Activated naive CD4-positive, alpha-beta T cell treated with anti-CD3 and anti-CD28 coated beads, Interleukin-2, amount 10 ng/mL, durations not matched to agents 7 days and 5 days (primary cell): ENCODE measurements at regions not wholly inside any gene's neighbourhood (a gene's known extent, or its start where the extent isn't known, plus 50 kb on each side); places are given as distances from the start of the nearest gene placed in this dataset.

ENCODE experiments used
- CTCF ChIA-PET: fragments of 350-600 bp; sonication (Branson Sonifier 250); formaldehyde crosslinking; loops from one replicate; lab custom pipeline; 2021; ENCODE audit warnings: antibody characterized with exemption; lab: Charles Lee
- DNase-seq: peaks from one replicate; pipeline ENCODE4 v3.0.0-alpha.2; 2020
- H3K27ac Mint-ChIP-seq: one replicate; pipeline ENCODE4 v1.8.0; 2021; ENCODE audit warnings: mild to moderate bottlenecking, moderate library complexity, mixed read lengths
- H3K27me3 Mint-ChIP-seq: one replicate; pipeline ENCODE4 v1.8.0; 2021; ENCODE audit warnings: mild to moderate bottlenecking, mixed read lengths
- H3K36me3 Mint-ChIP-seq: one replicate; pipeline ENCODE4 v1.8.0; 2021; ENCODE audit warnings: mixed read lengths
- H3K4me1 Mint-ChIP-seq: one replicate; pipeline ENCODE4 v1.8.0; 2021; ENCODE audit warnings: mixed read lengths
- H3K4me3 Mint-ChIP-seq: one replicate; pipeline ENCODE4 v1.8.0; 2021; ENCODE audit warnings: mild to moderate bottlenecking, moderate library complexity, mixed read lengths
- H3K9me3 Mint-ChIP-seq: one replicate; pipeline ENCODE4 v1.8.0; 2021; ENCODE audit warnings: mixed read lengths

- Mint-ChIP-seq H3K4me3 (no peak overlapping the region), H3K27me3 (peaks cover 11% of the 10 kb centered on the region), H3K36me3 (no peaks in the 10 kb centered on the region), H3K4me1 (no peaks in the 10 kb centered on the region), H3K27ac (no peak overlapping the region), H3K9me3 (peaks cover 10% of the 10 kb centered on the region)
- no peak for DNase-seq
- CTCF ChIA-PET: no interaction called here
Observed at GRCh38 chr5:56430422-56430821, 197.3 kb upstream of the ANKRD55 start.

- CTCF ChIA-PET: no interaction called here
- peaks cover 11% of the 10 kb centered on the region for H3K27me3 Mint-ChIP-seq
- H3K4me3 Mint-ChIP-seq: no peak overlapping the region
- peaks cover 10% of the 10 kb centered on the region for H3K9me3 Mint-ChIP-seq
- no peak for DNase-seq
- no peaks in the 10 kb centered on the region for H3K4me1 Mint-ChIP-seq
- no peak overlapping the region for H3K27ac Mint-ChIP-seq
- H3K36me3 Mint-ChIP-seq: no peaks in the 10 kb centered on the region
Observed at GRCh38 chr5:56429110-56429561, 196.0 kb upstream of the ANKRD55 start.

GRCh38 chr5:56426693-56427092 lies 193.6 kb upstream of the ANKRD55 start:
- H3K4me3 Mint-ChIP-seq: no peak overlapping the region
- CTCF ChIA-PET: no interaction called here
- peaks cover 5% of the 10 kb centered on the region for H3K9me3 Mint-ChIP-seq
- H3K27me3 Mint-ChIP-seq: peaks cover 14% of the 10 kb centered on the region
- no peak overlapping the region for H3K27ac Mint-ChIP-seq
- H3K36me3 Mint-ChIP-seq: no peaks in the 10 kb centered on the region
- DNase-seq: no peak
- H3K4me1 Mint-ChIP-seq: no peaks in the 10 kb centered on the region

- H3K9me3 Mint-ChIP-seq: peaks cover 36% of the 10 kb centered on the region
- CTCF ChIA-PET: interaction anchor here (0.6 kb wide), 2 partner anchors 221 to 1872 kb away, joined by 3 read pairs; no protein-coding TSS in a partner anchor
- H3K27me3 Mint-ChIP-seq: peaks cover 8% of the 10 kb centered on the region
- DNase-seq: no peak
- no peaks in the 10 kb centered on the region for H3K4me1 Mint-ChIP-seq
- H3K27ac Mint-ChIP-seq: no peak overlapping the region
- no peak overlapping the region for H3K4me3 Mint-ChIP-seq
- peaks cover 7% of the 10 kb centered on the region for H3K36me3 Mint-ChIP-seq
Observed at GRCh38 chr5:56422076-56422762, 189.1 kb upstream of the ANKRD55 start.

GRCh38 chr5:56421246-56422075 lies 188.3 kb upstream of the ANKRD55 start:
- no peak overlapping the region for H3K4me3 Mint-ChIP-seq
- CTCF ChIA-PET: no interaction called here
- peaks cover 7% of the 10 kb centered on the region for H3K36me3 Mint-ChIP-seq
- H3K4me1 Mint-ChIP-seq: no peaks in the 10 kb centered on the region
- H3K27ac Mint-ChIP-seq: no peak overlapping the region
- no peak for DNase-seq
- peaks cover 6% of the 10 kb centered on the region for H3K27me3 Mint-ChIP-seq
- peaks cover 37% of the 10 kb centered on the region for H3K9me3 Mint-ChIP-seq

GRCh38 chr5:56420323-56420722 lies 187.2 kb upstream of the ANKRD55 start:
- H3K4me1 Mint-ChIP-seq: peaks cover 7% of the 10 kb centered on the region

GRCh38 chr5:56419667-56420066 lies 186.5 kb upstream of the ANKRD55 start:
- Mint-ChIP-seq H3K27ac (no peak overlapping the region), H3K9me3 (peaks cover 35% of the 10 kb centered on the region), H3K4me3 (no peak overlapping the region), H3K27me3 (peaks cover 6% of the 10 kb centered on the region), H3K4me1 (peaks cover 11% of the 10 kb centered on the region), H3K36me3 (peaks cover 7% of the 10 kb centered on the region)
- no peak for DNase-seq
- CTCF ChIA-PET: no interaction called here

More at GRCh38 chr5:56420323-56420722, 187.2 kb upstream of the ANKRD55 start:
- CTCF ChIA-PET: no interaction called here
- Mint-ChIP-seq H3K4me3 (no peak overlapping the region), H3K9me3 (peaks cover 35% of the 10 kb centered on the region), H3K27me3 (peaks cover 6% of the 10 kb centered on the region), H3K27ac (no peak overlapping the region), H3K36me3 (peaks cover 7% of the 10 kb centered on the region)
- no peak for DNase-seq

- Mint-ChIP-seq H3K4me1 (peaks cover 27% of the 10 kb centered on the region), H3K36me3 (peaks cover 6% of the 10 kb centered on the region), H3K4me3 (no peak overlapping the region), H3K27me3 (peaks cover 3% of the 10 kb centered on the region), H3K9me3 (peaks cover 24% of the 10 kb centered on the region), H3K27ac (no peak overlapping the region)
- CTCF ChIA-PET: no interaction called here
- DNase-seq: no peak
Observed at GRCh38 chr5:56415356-56415765, 182.2 kb upstream of the ANKRD55 start.

GRCh38 chr5:56414066-56414465 lies 180.9 kb upstream of the ANKRD55 start:
- Mint-ChIP-seq H3K27ac (no peak overlapping the region), H3K9me3 (peaks cover 14% of the 10 kb centered on the region), H3K27me3 (peaks cover 2% of the 10 kb centered on the region), H3K36me3 (peaks cover 4% of the 10 kb centered on the region), H3K4me3 (no peak overlapping the region), H3K4me1 (peaks cover 27% of the 10 kb centered on the region)
- CTCF ChIA-PET: no interaction called here
- no peak for DNase-seq

GRCh38 chr5:56413546-56413945 lies 180.4 kb upstream of the ANKRD55 start:
- peaks cover 8% of the 10 kb centered on the region for H3K9me3 Mint-ChIP-seq
- H3K36me3 Mint-ChIP-seq: peaks cover 4% of the 10 kb centered on the region
- CTCF ChIA-PET: no interaction called here
- H3K27me3 Mint-ChIP-seq: no peaks in the 10 kb centered on the region
- no peak overlapping the region for H3K4me3 Mint-ChIP-seq
- peaks cover 27% of the 10 kb centered on the region for H3K4me1 Mint-ChIP-seq
- DNase-seq: no peak
- no peak overlapping the region for H3K27ac Mint-ChIP-seq

GRCh38 chr5:56412601-56413379 lies 179.7 kb upstream of the ANKRD55 start:
- peak; percentile 52 for DNase-seq
- Mint-ChIP-seq H3K4me1 (peaks cover 27% of the 10 kb centered on the region), H3K27ac (peak overlapping the region; percentile 56), H3K4me3 (no peak overlapping the region), H3K9me3 (peaks cover 2% of the 10 kb centered on the region), H3K36me3 (no peaks in the 10 kb centered on the region), H3K27me3 (no peaks in the 10 kb centered on the region)
- CTCF ChIA-PET: no interaction called here

- H3K36me3 Mint-ChIP-seq: no peaks in the 10 kb centered on the region
- H3K27ac Mint-ChIP-seq: no peak overlapping the region
- H3K4me1 Mint-ChIP-seq: peaks cover 24% of the 10 kb centered on the region
- H3K4me3 Mint-ChIP-seq: no peak overlapping the region
- no peaks in the 10 kb centered on the region for H3K27me3 Mint-ChIP-seq
- no peak for DNase-seq
- peaks cover 2% of the 10 kb centered on the region for H3K9me3 Mint-ChIP-seq
- CTCF ChIA-PET: no interaction called here
Observed at GRCh38 chr5:56410696-56411095, 177.6 kb upstream of the ANKRD55 start.

- peaks cover 2% of the 10 kb centered on the region for H3K9me3 Mint-ChIP-seq
- no peak for DNase-seq
- no peak overlapping the region for H3K27ac Mint-ChIP-seq
- H3K4me1 Mint-ChIP-seq: peaks cover 16% of the 10 kb centered on the region
- H3K4me3 Mint-ChIP-seq: no peak overlapping the region
- no peaks in the 10 kb centered on the region for H3K27me3 Mint-ChIP-seq
- CTCF ChIA-PET: no interaction called here
- no peaks in the 10 kb centered on the region for H3K36me3 Mint-ChIP-seq
Observed at GRCh38 chr5:56409331-56410190, 176.4 kb upstream of the ANKRD55 start.
